Mesenchymal stem cell (in vitro differentiated cells and primary cell): ENCODE measurements at regions not wholly inside any gene's neighbourhood (a gene's known extent, or its start where the extent isn't known, plus 50 kb on each side); places are given as distances from the start of the nearest gene placed in this dataset.
"Not testable (repeated sequence)": the region's sequence is repeated elsewhere in the genome, so short reads cannot be mapped to it uniquely, and the experiment has no call there.

ENCODE experiments used
- DNase-seq: peaks from one replicate; pipeline ENCODE4 v3.0.0-alpha.2; 2013
- H2AFZ ChIP-seq: one replicate; pipeline ENCODE4 v1.6.1; 2013; ENCODE audit warnings: low read depth, mild to moderate bottlenecking, control low read depth, inconsistent platforms, low read length, moderate library complexity
- H2AK5ac ChIP-seq: 2 replicates; pipeline ENCODE4 v1.6.1; 2013; ENCODE audit warnings: low read length, moderate library complexity, mild to moderate bottlenecking, inconsistent platforms; ENCODE audit not compliant: severe bottlenecking
- H2BK120ac ChIP-seq: one replicate; pipeline ENCODE4 v1.6.1; 2013; ENCODE audit warnings: low read depth, mild to moderate bottlenecking, inconsistent platforms, low read length, moderate library complexity
- H2BK12ac ChIP-seq, 2 experiments: one replicate each; pipeline ENCODE4 v1.6.1; 2013; ENCODE audit warnings: inconsistent platforms in 2 of 2, low read length in 2 of 2, mild to moderate bottlenecking in 2 of 2, moderate library complexity in 2 of 2, control low read depth in 1 of 2
- H2BK15ac ChIP-seq: one replicate; pipeline ENCODE4 v1.6.1; 2013; ENCODE audit warnings: mild to moderate bottlenecking, low read depth, inconsistent platforms; ENCODE audit not compliant: poor library complexity, severe bottlenecking
- H2BK5ac ChIP-seq: 2 replicates; pipeline ENCODE4 v1.6.1; 2013; ENCODE audit warnings: low read depth, mild to moderate bottlenecking, low read length, control low read depth, inconsistent platforms; ENCODE audit not compliant: poor library complexity, severe bottlenecking
- H3K14ac ChIP-seq, 2 experiments: one replicate each; pipeline ENCODE4 v1.6.1; 2013; ENCODE audit warnings: inconsistent platforms in 2 of 2, low read length in 2 of 2, control low read depth in 1 of 2, mild to moderate bottlenecking in 1 of 2, moderate library complexity in 1 of 2
- H3K18ac ChIP-seq, 2 experiments: one replicate each; pipeline ENCODE4 v1.6.1; 2013; ENCODE audit warnings: inconsistent platforms in 2 of 2, low read length in 2 of 2, control low read depth in 1 of 2, low read depth in 1 of 2, mild to moderate bottlenecking in 1 of 2
- H3K23ac ChIP-seq, 2 experiments: one replicate each; pipeline ENCODE4 v1.6.1; 2013; ENCODE audit warnings: inconsistent platforms in 2 of 2, low read length in 2 of 2, mild to moderate bottlenecking in 2 of 2, moderate library complexity in 2 of 2, control low read depth in 1 of 2
- H3K27ac ChIP-seq: 2 replicates; pipeline ENCODE4 v1.5.1; 2013; ENCODE audit warnings: mild to moderate bottlenecking, moderate library complexity, low read length, control low read depth, inconsistent platforms; ENCODE audit not compliant: poor library complexity, severe bottlenecking
- H3K27me3 ChIP-seq, 2 experiments: 2 replicates each; pipeline versions ENCODE4 v1.6.1 to v1.7.0; 2013; ENCODE audit warnings: low read length in 2 of 2, mild to moderate bottlenecking in 2 of 2, moderate library complexity in 2 of 2, control low read depth in 1 of 2, inconsistent platforms in 1 of 2; ENCODE audit not compliant: control insufficient read depth in 1 of 2, insufficient read depth in 1 of 2
- H3K36me3 ChIP-seq, 2 experiments: 2 replicates each; pipeline versions ENCODE4 v1.6.1 to v1.7.0; 2013; ENCODE audit warnings: low read length in 2 of 2, control low read depth in 1 of 2, inconsistent platforms in 1 of 2, low read depth in 1 of 2, mild to moderate bottlenecking in 1 of 2; ENCODE audit not compliant: insufficient read depth in 2 of 2, control insufficient read depth in 1 of 2
- H3K4ac ChIP-seq, 2 experiments: one replicate each; pipeline ENCODE4 v1.6.1; 2013; ENCODE audit warnings: inconsistent platforms in 2 of 2, low read length in 2 of 2, mild to moderate bottlenecking in 2 of 2, moderate library complexity in 2 of 2, control low read depth in 1 of 2, low read depth in 1 of 2
- H3K4me1 ChIP-seq: 2 replicates; pipeline ENCODE4 v1.6.1; 2013; ENCODE audit warnings: low read depth, low read length, control low read depth; ENCODE audit not compliant: control insufficient read depth, insufficient read depth
- H3K4me2 ChIP-seq: 2 replicates; pipeline ENCODE4 v1.6.1; 2013; ENCODE audit warnings: low read length, mild to moderate bottlenecking, inconsistent platforms; ENCODE audit not compliant: poor library complexity, severe bottlenecking
- H3K4me3 ChIP-seq, 2 experiments: 2 replicates each; pipeline versions ENCODE4 v1.5.1 to v1.7.0; 2013; ENCODE audit warnings: low read length in 2 of 2, mild to moderate bottlenecking in 2 of 2, control low read depth in 1 of 2, low read depth in 1 of 2; ENCODE audit not compliant: insufficient read depth in 1 of 2
- H3K79me1 ChIP-seq: replicated peaks from 2 replicates; pipeline ENCODE4 v1.6.1; 2013; ENCODE audit warnings: mild to moderate bottlenecking, control low read depth, low read length, inconsistent platforms; ENCODE audit not compliant: poor library complexity, severe bottlenecking
- H3K9ac ChIP-seq: 2 replicates; pipeline ENCODE4 v1.7.0; 2013; ENCODE audit warnings: mild to moderate bottlenecking, low read length, moderate library complexity
- H3K9me3 ChIP-seq: 2 replicates; pipeline ENCODE4 v1.7.0; 2013; ENCODE audit warnings: mild to moderate bottlenecking, low read length; ENCODE audit not compliant: control insufficient read depth
- H4K8ac ChIP-seq: one replicate; pipeline ENCODE4 v1.6.1; 2013; ENCODE audit warnings: inconsistent platforms, mild to moderate bottlenecking, low read length, moderate library complexity
- H4K91ac ChIP-seq: one replicate; pipeline ENCODE4 v1.6.1; 2013; ENCODE audit warnings: mild to moderate bottlenecking, low read length, inconsistent platforms
- WGBS: methylation state at CpG from one replicate; pipeline ENCODE4 v1.1.7; 2013; ENCODE audit warnings: mixed read lengths; 5-methylcytosine and 5-hydroxymethylcytosine counted together

GRCh38 chr22:15922132-15922531 is 232.3 kb downstream of the POTEH start:
- not testable (repeated sequence) for H4K91ac ChIP-seq, H3K4me3 ChIP-seq, H2BK12ac ChIP-seq, H3K9ac ChIP-seq, H2AK5ac ChIP-seq, H3K27me3 ChIP-seq, H2BK5ac ChIP-seq, H2BK15ac ChIP-seq, H2BK120ac ChIP-seq, H3K27ac ChIP-seq, H3K4me1 ChIP-seq, H3K9me3 ChIP-seq, H2AFZ ChIP-seq, H3K4me2 ChIP-seq, H3K36me3 ChIP-seq, H4K8ac ChIP-seq, H3K18ac ChIP-seq, H3K23ac ChIP-seq, H3K14ac ChIP-seq, DNase-seq, H3K79me1 ChIP-seq, H3K4ac ChIP-seq

- H3K14ac ChIP-seq, H2AFZ ChIP-seq, H2BK15ac ChIP-seq, H3K23ac ChIP-seq, H3K9ac ChIP-seq, H3K4ac ChIP-seq, H3K4me1 ChIP-seq, H3K27ac ChIP-seq, H3K4me3 ChIP-seq, H2BK12ac ChIP-seq, H4K8ac ChIP-seq, H3K27me3 ChIP-seq, H2BK5ac ChIP-seq, H3K4me2 ChIP-seq, DNase-seq, H2AK5ac ChIP-seq, H4K91ac ChIP-seq, H3K18ac ChIP-seq, H3K9me3 ChIP-seq, H3K79me1 ChIP-seq, H3K36me3 ChIP-seq, H2BK120ac ChIP-seq: not testable (repeated sequence)
- WGBS, result no CpG with 5 or more reads among the region's 5 CpGs
Observed at GRCh38 chr22:15922666-15923065, 232.8 kb downstream of the POTEH start.

GRCh38 chr22:15924820-15925219 is 235.0 kb downstream of the POTEH start:
- not testable (repeated sequence) for H3K36me3 ChIP-seq, H2BK5ac ChIP-seq, H2BK120ac ChIP-seq, H3K27me3 ChIP-seq, H2AFZ ChIP-seq, H4K8ac ChIP-seq, H3K4me3 ChIP-seq, H3K14ac ChIP-seq, H4K91ac ChIP-seq, H3K9me3 ChIP-seq, DNase-seq, H2BK12ac ChIP-seq, H2BK15ac ChIP-seq, H3K27ac ChIP-seq, H3K4ac ChIP-seq, H3K4me1 ChIP-seq, H3K18ac ChIP-seq, H3K9ac ChIP-seq, H2AK5ac ChIP-seq, H3K79me1 ChIP-seq, H3K23ac ChIP-seq, H3K4me2 ChIP-seq
- no CpG with 5 or more reads among the region's 2 CpGs for WGBS

- DNase-seq, H3K4me3 ChIP-seq, H4K91ac ChIP-seq, H3K79me1 ChIP-seq, H3K27me3 ChIP-seq, H2AFZ ChIP-seq, H3K36me3 ChIP-seq, H3K23ac ChIP-seq, H3K14ac ChIP-seq, H2BK120ac ChIP-seq, H3K9ac ChIP-seq, H2BK15ac ChIP-seq, H2AK5ac ChIP-seq, H3K18ac ChIP-seq, H2BK5ac ChIP-seq, H2BK12ac ChIP-seq, H3K4ac ChIP-seq, H3K4me2 ChIP-seq, H4K8ac ChIP-seq, H3K27ac ChIP-seq, H3K4me1 ChIP-seq, H3K9me3 ChIP-seq: not testable (repeated sequence)
- WGBS, result 53% methylated on average over 3 of the region's 5 CpGs
Observed at GRCh38 chr22:15927172-15927571, 237.3 kb downstream of the POTEH start.
